HCT116 (cell line): ENCODE measurements at regions not wholly inside any gene's neighbourhood (a gene's known extent, or its start where the extent isn't known, plus 50 kb on each side); places are given as distances from the start of the nearest gene placed in this dataset.

Experiments
- ATAC-seq: fragments of 200-7000 bp; cut with Tn5 transposase; 2 replicates; pipeline ENCODE4 v1.9.1; 2020; ENCODE audit warnings: mild to moderate bottlenecking, moderate library complexity
- BruUV-seq: library from RNA; stranded (reverse); fragments of 400-500 nt; replicated peaks from 2 replicates; lab custom pipeline; 2021; lab: Mats Ljungman, UMichigan
- CTCF ChIA-PET: fragments of 300-600 bp; sonication (Branson Sonifier 250); formaldehyde crosslinking; loops from one replicate; lab custom pipeline; 2021; ENCODE audit warnings: antibody characterized with exemption; lab: Charles Lee
- POLR2A ChIA-PET: fragments of 300-600, 350-600 bp; sonication (Branson Sonifier 250); formaldehyde crosslinking; loops from one replicate; lab custom pipeline; 2021; ENCODE audit warnings: antibody characterized with exemption; lab: Charles Lee
- RAD21 ChIA-PET, 2 experiments: fragments of 300-600 bp; sonication (Branson Sonifier 250); formaldehyde crosslinking; loops; one replicate each; lab custom pipeline; 2023; ENCODE audit warnings: low total read pairs in 2 of 2; ENCODE audit not compliant: uncharacterized antibody in 2 of 2, unreplicated experiment in 2 of 2, low non-redundant PET in 1 of 2; lab: Charles Lee
- DNase-seq: peaks from one replicate; pipeline ENCODE4 v3.0.0-alpha.2; 2010; ENCODE audit warnings: low read depth, low spot score
- H2AFZ ChIP-seq: fragments of 200-600 bp; shearing (Covaris generic), sonication (generic); 2 replicates; pipeline ENCODE4 v1.6.1; 2017; ENCODE audit warnings: low read depth, mixed run types, mixed read lengths, antibody characterized with exemption, low read length; ENCODE audit not compliant: poor library complexity, severe bottlenecking
- H3K27ac ChIP-seq: 2 replicates; pipeline ENCODE4 v1.5.1; 2012; ENCODE audit warnings: low read depth, low read length
- H3K27me3 ChIP-seq: fragments of 200-600 bp; sonication (generic); 2 replicates; pipeline ENCODE4 v1.6.1; 2016; ENCODE audit warnings: mixed run types, low read length, mixed read lengths; ENCODE audit not compliant: insufficient read depth
- H3K36me3 ChIP-seq, 2 experiments: fragments of 200-500 bp in 1 of 2; fragments of 200-600 bp in 1 of 2; sonication (Bioruptor generic) in 1 of 2; sonication (generic) in 1 of 2; 2 replicates each; pipeline versions ENCODE4 v1.5.1 to v1.6.1; 2014 to 2016; ENCODE audit warnings: low read length in 2 of 2, inconsistent platforms in 1 of 2, mixed read lengths in 1 of 2, mixed run types in 1 of 2; ENCODE audit not compliant: insufficient read depth in 2 of 2, control insufficient read depth in 1 of 2
- H3K4me1 ChIP-seq, 2 experiments: fragments of 200-600 bp in 1 of 2; sonication (generic) in 1 of 2; 2 replicates each; pipeline versions ENCODE4 v1.5.1 to v1.6.1; 2012 to 2017; ENCODE audit warnings: low read length in 2 of 2, inconsistent platforms in 1 of 2, mild to moderate bottlenecking in 1 of 2, mixed read lengths in 1 of 2, mixed run types in 1 of 2, moderate library complexity in 1 of 2; ENCODE audit not compliant: insufficient read depth in 2 of 2, control insufficient read depth in 1 of 2
- H3K4me2 ChIP-seq: fragments of 200-600 bp; sonication (generic); 2 replicates; pipeline ENCODE4 v1.6.1; 2017; ENCODE audit warnings: mixed run types, low read length, mixed read lengths
- H3K4me3 ChIP-seq, 2 experiments: fragments of 200-600 bp in 1 of 2; sonication (generic) in 1 of 2; replicated peaks in 1 of 2; 2 replicates each; pipeline ENCODE4 v1.5.1; 2011 to 2016; ENCODE audit warnings: low read length in 2 of 2, control low read depth in 1 of 2, low read depth in 1 of 2, mild to moderate bottlenecking in 1 of 2, mixed read lengths in 1 of 2, mixed run types in 1 of 2
- H3K79me2 ChIP-seq: fragments of 200-600 bp; sonication (generic); 2 replicates; pipeline ENCODE4 v1.6.1; 2017; ENCODE audit warnings: mild to moderate bottlenecking, mixed run types, low read length, moderate library complexity, mixed read lengths; ENCODE audit not compliant: insufficient read depth
- H3K9ac ChIP-seq: fragments of 200-600 bp; sonication (generic); 2 replicates; pipeline ENCODE4 v1.6.1; 2016; ENCODE audit warnings: low read length, mixed read lengths
- H3K9me2 ChIP-seq: fragments of 200-600 bp; sonication (generic), shearing (Covaris generic); 2 replicates; pipeline ENCODE4 v1.6.1; 2017; ENCODE audit warnings: mixed run types, mild to moderate bottlenecking, moderate library complexity; ENCODE audit not compliant: insufficient read depth
- H3K9me3 ChIP-seq, 2 experiments: fragments of 200-500 bp in 1 of 2; fragments of 200-600 bp in 1 of 2; sonication (Bioruptor generic) in 1 of 2; sonication (generic) in 1 of 2; 2 replicates each; pipeline ENCODE4 v1.6.1; 2014 to 2017; ENCODE audit warnings: low read length in 2 of 2, mixed read lengths in 2 of 2, inconsistent platforms in 1 of 2, low read depth in 1 of 2, mild to moderate bottlenecking in 1 of 2, mixed run types in 1 of 2, moderate library complexity in 1 of 2; ENCODE audit not compliant: control insufficient read depth in 1 of 2, insufficient read depth in 1 of 2
- H4K20me1 ChIP-seq: fragments of 200-600 bp; sonication (generic), shearing (Covaris generic); 2 replicates; pipeline ENCODE4 v1.6.1; 2017; ENCODE audit warnings: mixed run types, mild to moderate bottlenecking, moderate library complexity; ENCODE audit not compliant: insufficient read depth
- CBX3 ChIP-seq: IDR thresholded peaks from 2 replicates; pipeline ENCODE4 v1.6.1; 2012; ENCODE audit warnings: low read depth
- CTCF ChIP-seq, 3 experiments: fragments of 200-600 bp in 1 of 3; sonication (generic) in 1 of 3; IDR thresholded peaks in 2 of 3; conservative IDR thresholded peaks in 1 of 3; 2 replicates each; pipeline ENCODE4 v1.5.1; 2012 to 2017; ENCODE audit warnings: low read depth in 2 of 3, low read length in 2 of 3, antibody characterized with exemption in 1 of 3, borderline replicate concordance in 1 of 3, control low read depth in 1 of 3, mild to moderate bottlenecking in 1 of 3, mixed read lengths in 1 of 3, mixed run types in 1 of 3, moderate library complexity in 1 of 3; ENCODE audit not compliant: insufficient read depth in 1 of 3
- EZH2phosphoT487 ChIP-seq: fragments of 200-600 bp; IDR thresholded peaks from 2 replicates; pipeline ENCODE4 v1.6.1; 2018; ENCODE audit warnings: antibody characterized with exemption, borderline replicate concordance
- JUND ChIP-seq: IDR thresholded peaks from 2 replicates; pipeline ENCODE4 v1.6.1; 2012
- POLR2A ChIP-seq: IDR thresholded peaks from 2 replicates; pipeline ENCODE4 v1.7.0; 2011; ENCODE audit warnings: borderline replicate concordance; ENCODE audit not compliant: insufficient read depth, insufficient read length; ENCODE audit errors: extremely low read depth
- POLR2AphosphoS5 ChIP-seq: IDR thresholded peaks from 2 replicates; pipeline ENCODE4 v1.6.1; 2011; ENCODE audit warnings: mild to moderate bottlenecking, low read depth, low read length, moderate library complexity
- RAD21 ChIP-seq: IDR thresholded peaks from 2 replicates; pipeline ENCODE4 v1.6.1; 2012; ENCODE audit warnings: low read depth, mild to moderate bottlenecking
- SP1 ChIP-seq: IDR thresholded peaks from 2 replicates; pipeline ENCODE4 v1.6.1; 2012; ENCODE audit warnings: low read depth
- YY1 ChIP-seq: IDR thresholded peaks from 2 replicates; pipeline ENCODE4 v1.6.1; 2011; ENCODE audit warnings: low read length, low read depth, moderate library complexity, mild to moderate bottlenecking; ENCODE audit not compliant: insufficient replicate concordance; ENCODE audit errors: extremely low read depth
- ZNF274 ChIP-seq: fragments of 200-500 bp; sonication (Bioruptor generic); IDR thresholded peaks from 2 replicates; pipeline ENCODE4 v1.6.1; 2014; ENCODE audit warnings: mild to moderate bottlenecking, low read depth, low read length, inconsistent platforms
- intact Hi-C: fragments of 100-400 bp; cut with micrococcal nuclease; formaldehyde crosslinking; loops from 2 replicates; pipeline ENCODE4 v1.10.0; 2022

DNA sequence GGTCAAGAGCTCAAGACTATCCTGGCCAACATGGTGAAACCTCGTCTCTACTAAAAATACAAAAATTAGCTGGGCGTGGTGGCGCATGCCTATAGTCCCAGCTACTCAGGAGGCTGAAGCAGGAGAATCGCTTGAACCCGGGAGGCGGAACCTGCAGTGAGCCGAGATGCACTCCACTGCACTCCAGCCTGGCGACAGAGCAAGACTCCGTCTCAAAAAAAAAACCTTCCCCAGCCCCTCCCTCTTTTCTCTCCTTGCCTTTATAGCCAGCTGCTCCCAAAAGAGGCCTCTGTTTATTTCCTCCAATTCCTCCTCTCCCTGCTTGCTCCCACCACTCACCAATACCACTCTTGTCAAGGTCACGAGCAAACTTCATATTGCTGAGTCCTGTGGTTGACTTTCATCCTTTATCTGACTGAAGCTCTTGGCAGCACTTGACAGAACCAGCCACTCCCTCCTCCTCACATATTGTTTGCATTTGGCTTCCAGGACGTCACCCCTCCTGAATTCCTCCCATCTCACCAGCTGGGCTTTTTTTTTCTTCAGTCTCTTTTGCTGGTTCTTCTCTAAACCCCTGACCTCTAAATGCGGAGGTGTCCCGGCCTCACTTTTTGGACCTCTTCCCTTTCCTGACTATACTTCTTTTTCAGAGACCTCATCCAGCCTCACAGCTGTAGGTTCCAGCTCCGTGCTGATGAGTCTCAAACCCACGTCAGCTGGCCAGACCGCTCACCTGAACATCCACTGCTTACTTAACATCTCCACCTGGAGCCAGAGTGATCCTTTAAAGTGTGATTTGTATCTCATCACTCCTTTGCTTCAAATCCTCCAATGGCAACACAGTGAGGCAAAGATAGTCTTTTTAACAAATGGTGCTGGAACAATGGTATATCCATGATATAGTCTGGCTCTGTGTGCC, 84.6 kb upstream of the CAB39 start:
- Histone ChIP-seq H3K27me3 (no peaks in the 10 kb centered on the region), H3K4me1 (no peaks in the 10 kb centered on the region), H3K79me2 (no peaks in the 10 kb centered on the region), H3K9me3 (no peaks in the 10 kb centered on the region), H3K36me3 (no peaks in the 10 kb centered on the region), H3K4me2 (no peak overlapping the region), H3K9ac (no peak overlapping the region), H3K9me2 (no peaks in the 10 kb centered on the region)
- intact Hi-C loops, result no loop called here
- ChIA-PET CTCF (no interaction called here), RAD21 (interaction anchor here in 1 of 2 experiments (0.6 kb wide), 1 partner anchor 37 kb away, joined by 5 read pairs; no protein-coding TSS in a partner anchor)
- TF ChIP-seq RAD21, result no peak
- no peak for TF ChIP-seq CTCF (IDR thresholded peaks at IDR 0.05 in 2 of 3, conservative IDR thresholded peaks at IDR 0.05 in 1 of 3; ENCODE audit: borderline replicate concordance in 1 of 3, insufficient read depth in 1 of 3, low read depth in 2 of 3, low read length in 2 of 3)
- TF ChIP-seq POLR2A, result no peak
- no peak for TF ChIP-seq ZNF274
- TF ChIP-seq SP1, result no peak
- no peak for TF ChIP-seq EZH2phosphoT487
- no peak for TF ChIP-seq POLR2AphosphoS5
- no peak for TF ChIP-seq JUND
- no peak for TF ChIP-seq CBX3
- no peak for TF ChIP-seq YY1
- TF ChIP-seq, all 23 proteins: peak for 0
- ATAC-seq (no peak), DNase-seq (no peak)
- Histone ChIP-seq H3K27ac (no peak overlapping the region), H3K4me3 (no peak overlapping the region), H2AFZ (no peak overlapping the region), H4K20me1 (no peaks in the 10 kb centered on the region)
- POLR2A ChIA-PET, result interaction anchor here (1.1 kb wide), 1 partner anchor 10 kb away, joined by 3 read pairs; no protein-coding TSS in a partner anchor
- BruUV-seq, result no TSS peak
